Neural progenitor cell (in vitro differentiated cells): ENCODE measurements at regions not wholly inside any gene's neighbourhood (a gene's known extent, or its start where the extent isn't known, plus 50 kb on each side); places are given as distances from the start of the nearest gene placed in this dataset.

Experiments
- DNase-seq: peaks from one replicate; pipeline ENCODE4 v3.0.0-alpha.2; 2016; ENCODE audit warnings: low spot score
- H2AFZ ChIP-seq: fragments of 200-600 bp; sonication (generic); replicated peaks from 2 replicates; pipeline ENCODE4 v1.6.1; 2016; ENCODE audit warnings: antibody characterized with exemption
- H3F3A ChIP-seq: fragments of 200-600 bp; sonication (generic); 2 replicates; pipeline ENCODE4 v1.6.1; 2016; ENCODE audit warnings: antibody characterized with exemption, low read depth
- H3K27ac ChIP-seq: fragments of 200-600 bp; sonication (generic); 2 replicates; pipeline ENCODE4 v1.5.1; 2016; ENCODE audit warnings: mild to moderate bottlenecking
- H3K27me3 ChIP-seq: fragments of 200-600 bp; sonication (generic); 2 replicates; pipeline ENCODE4 v1.6.1; 2016; ENCODE audit warnings: mild to moderate bottlenecking, moderate library complexity
- H3K36me3 ChIP-seq: fragments of 200-600 bp; sonication (generic); 2 replicates; pipeline ENCODE4 v1.5.1; 2016
- H3K4me1 ChIP-seq: fragments of 200-600 bp; sonication (generic); 2 replicates; pipeline ENCODE4 v1.6.1; 2016; ENCODE audit warnings: mixed run types
- H3K4me2 ChIP-seq: fragments of 200-600 bp; sonication (generic); 2 replicates; pipeline ENCODE4 v1.6.1; 2016
- H3K4me3 ChIP-seq: fragments of 200-600 bp; sonication (generic); 2 replicates; pipeline ENCODE4 v1.5.1; 2016
- H3K79me2 ChIP-seq: fragments of 200-600 bp; sonication (generic); 2 replicates; pipeline ENCODE4 v1.6.1; 2016; ENCODE audit warnings: low read depth
- H3K9ac ChIP-seq: fragments of 200-600 bp; sonication (generic); 2 replicates; pipeline ENCODE4 v1.6.1; 2016
- H3K9me3 ChIP-seq: fragments of 200-600 bp; sonication (generic); 2 replicates; pipeline ENCODE4 v1.5.1; 2016; ENCODE audit warnings: low read depth
- H4K20me1 ChIP-seq: fragments of 200-600 bp; sonication (generic); 2 replicates; pipeline ENCODE4 v1.6.1; 2016; ENCODE audit warnings: low read depth
- H3K27ac Mint-ChIP-seq: 3 replicates; pipeline ENCODE4 v1.8.0; 2021; ENCODE audit warnings: mixed read lengths
- H3K27me3 Mint-ChIP-seq: 2 replicates; pipeline ENCODE4 v1.8.0; 2022; ENCODE audit warnings: low read depth, mild to moderate bottlenecking, inconsistent platforms, moderate library complexity, mixed read lengths; ENCODE audit not compliant: insufficient read depth
- H3K36me3 Mint-ChIP-seq: 3 replicates; pipeline ENCODE4 v1.8.0; 2021; ENCODE audit warnings: mixed read lengths
- H3K4me1 Mint-ChIP-seq: 3 replicates; pipeline ENCODE4 v1.8.0; 2021; ENCODE audit warnings: mixed read lengths
- H3K4me3 Mint-ChIP-seq: 3 replicates; pipeline ENCODE4 v1.8.0; 2021; ENCODE audit warnings: mild to moderate bottlenecking, moderate library complexity, mixed read lengths
- H3K9me3 Mint-ChIP-seq: 3 replicates; pipeline ENCODE4 v1.8.0; 2020; ENCODE audit warnings: mixed read lengths
- EZH2 ChIP-seq: fragments of 200-600 bp; sonication (generic); IDR thresholded peaks from 2 replicates; pipeline ENCODE4 v1.6.1; 2017; ENCODE audit warnings: antibody characterized with exemption, mild to moderate bottlenecking, moderate library complexity
- EZH2phosphoT487 ChIP-seq: fragments of 200-600 bp; sonication (generic); IDR thresholded peaks from 2 replicates; pipeline ENCODE4 v1.6.1; 2017; ENCODE audit warnings: antibody characterized with exemption
- TF ChIP-seq, protein P1 (sequence below): fragments of 200-600 bp; sonication (generic); IDR thresholded peaks from 2 replicates; pipeline ENCODE4 v1.5.1; 2017; ENCODE audit warnings: antibody characterized with exemption, mild to moderate bottlenecking

DNA sequence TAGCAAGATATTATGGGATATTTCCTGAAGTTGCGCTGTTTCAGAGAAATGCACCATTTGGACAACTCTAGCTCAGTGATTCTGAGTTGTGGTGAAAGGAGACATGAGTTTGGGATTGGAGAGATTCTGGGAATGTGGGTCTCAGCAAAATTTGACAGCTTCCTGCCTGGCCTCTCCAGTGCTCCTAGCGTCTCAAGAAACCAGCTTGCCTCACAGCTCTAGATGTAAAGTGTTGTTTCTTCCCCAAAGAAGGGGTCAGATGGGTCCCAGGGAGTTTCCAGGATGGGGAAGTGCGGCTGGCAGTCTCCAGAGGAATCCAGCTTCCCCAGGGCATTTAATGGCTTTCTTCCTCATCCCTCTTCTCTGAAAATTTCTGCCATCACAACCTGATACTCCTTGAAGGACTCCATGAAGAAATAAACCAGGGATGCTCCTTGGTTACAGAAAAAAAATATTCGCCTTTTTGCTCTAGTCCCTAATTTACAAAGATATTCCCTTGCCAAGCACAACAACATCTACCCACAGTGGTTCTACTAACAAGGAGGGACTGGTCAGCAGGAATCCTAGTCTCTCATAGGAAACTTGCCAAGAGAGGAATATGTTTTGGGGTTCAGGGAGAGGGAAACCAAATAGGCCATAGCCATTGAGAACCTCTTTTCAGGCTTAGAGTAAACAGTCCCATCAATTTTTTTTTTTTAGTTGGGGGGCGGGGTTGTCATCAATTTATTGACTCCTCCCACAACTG is 185.4 kb upstream of the E2F8 start:
- DNase-seq: no peak
- Histone ChIP-seq H3K36me3 (no peaks in the 10 kb centered on the region), H4K20me1 (no peaks in the 10 kb centered on the region), H3K79me2 (no peaks in the 10 kb centered on the region), H3F3A (peaks cover 16% of the 10 kb centered on the region), H3K27me3 (no peaks in the 10 kb centered on the region), H2AFZ (no peak overlapping the region), H3K27ac (no peak overlapping the region), H3K4me3 (no peak overlapping the region), H3K9me3 (no peaks in the 10 kb centered on the region), H3K4me1 (peaks cover 38% of the 10 kb centered on the region), H3K4me2 (no peak overlapping the region), H3K9ac (no peak overlapping the region)
- peaks cover 71% of the 10 kb centered on the region for H3K4me1 Mint-ChIP-seq
- no peaks in the 10 kb centered on the region for H3K9me3 Mint-ChIP-seq
- TF ChIP-seq EZH2phosphoT487 (no peak), EZH2 (no peak)
- TF ChIP-seq, protein P1, sequence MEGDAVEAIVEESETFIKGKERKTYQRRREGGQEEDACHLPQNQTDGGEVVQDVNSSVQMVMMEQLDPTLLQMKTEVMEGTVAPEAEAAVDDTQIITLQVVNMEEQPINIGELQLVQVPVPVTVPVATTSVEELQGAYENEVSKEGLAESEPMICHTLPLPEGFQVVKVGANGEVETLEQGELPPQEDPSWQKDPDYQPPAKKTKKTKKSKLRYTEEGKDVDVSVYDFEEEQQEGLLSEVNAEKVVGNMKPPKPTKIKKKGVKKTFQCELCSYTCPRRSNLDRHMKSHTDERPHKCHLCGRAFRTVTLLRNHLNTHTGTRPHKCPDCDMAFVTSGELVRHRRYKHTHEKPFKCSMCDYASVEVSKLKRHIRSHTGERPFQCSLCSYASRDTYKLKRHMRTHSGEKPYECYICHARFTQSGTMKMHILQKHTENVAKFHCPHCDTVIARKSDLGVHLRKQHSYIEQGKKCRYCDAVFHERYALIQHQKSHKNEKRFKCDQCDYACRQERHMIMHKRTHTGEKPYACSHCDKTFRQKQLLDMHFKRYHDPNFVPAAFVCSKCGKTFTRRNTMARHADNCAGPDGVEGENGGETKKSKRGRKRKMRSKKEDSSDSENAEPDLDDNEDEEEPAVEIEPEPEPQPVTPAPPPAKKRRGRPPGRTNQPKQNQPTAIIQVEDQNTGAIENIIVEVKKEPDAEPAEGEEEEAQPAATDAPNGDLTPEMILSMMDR: no peak
- H3K36me3 Mint-ChIP-seq: no peaks in the 10 kb centered on the region
- H3K27ac Mint-ChIP-seq: no peak overlapping the region
- peaks cover 2% of the 10 kb centered on the region for H3K27me3 Mint-ChIP-seq
- H3K4me3 Mint-ChIP-seq: no peak overlapping the region

DNA sequence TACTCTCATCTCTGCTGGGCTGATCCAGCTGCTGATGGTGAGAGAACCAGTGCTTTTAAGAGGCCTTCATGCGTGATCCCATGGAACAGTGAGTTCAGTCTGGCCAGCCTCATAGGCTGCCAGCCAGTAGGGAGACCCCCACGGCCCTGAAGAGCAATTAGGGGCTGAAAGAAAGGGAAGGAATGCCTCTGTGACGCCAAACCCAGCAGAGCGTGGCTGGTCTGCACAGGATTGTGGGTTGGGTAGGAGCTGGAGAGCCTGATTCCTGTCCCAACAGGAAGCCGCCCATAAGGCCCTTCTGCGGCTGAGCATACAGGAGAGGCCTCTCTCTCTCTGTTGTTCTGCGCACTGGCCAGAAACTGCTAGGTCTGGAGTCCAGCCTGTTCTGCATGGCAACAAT is 181.5 kb upstream of the E2F8 start:
- H3K36me3 ChIP-seq: no peaks in the 10 kb centered on the region
- H4K20me1 ChIP-seq: no peaks in the 10 kb centered on the region
- no peaks in the 10 kb centered on the region for H3K9me3 ChIP-seq
- peaks cover 9% of the 10 kb centered on the region for H3K4me1 ChIP-seq
- Mint-ChIP-seq H3K4me1 (peaks cover 48% of the 10 kb centered on the region), H3K27ac (peak overlapping the region; percentile 87), H3K27me3 (peaks cover 2% of the 10 kb centered on the region), H3K9me3 (peaks cover 3% of the 10 kb centered on the region), H3K36me3 (no peaks in the 10 kb centered on the region), H3K4me3 (no peak overlapping the region)
- no peak overlapping the region for H3K9ac ChIP-seq
- TF ChIP-seq EZH2: no peak
- TF ChIP-seq, protein P1: no peak
- no peak for TF ChIP-seq EZH2phosphoT487
- no peak overlapping the region for H3K4me2 ChIP-seq
- H3F3A ChIP-seq: peaks cover 5% of the 10 kb centered on the region
- H3K79me2 ChIP-seq: no peaks in the 10 kb centered on the region
- no peaks in the 10 kb centered on the region for H3K27me3 ChIP-seq
- no peak overlapping the region for H3K4me3 ChIP-seq
- peak; percentile 38 for DNase-seq
- no peak overlapping the region for H3K27ac ChIP-seq
- H2AFZ ChIP-seq: no peak overlapping the region

DNA sequence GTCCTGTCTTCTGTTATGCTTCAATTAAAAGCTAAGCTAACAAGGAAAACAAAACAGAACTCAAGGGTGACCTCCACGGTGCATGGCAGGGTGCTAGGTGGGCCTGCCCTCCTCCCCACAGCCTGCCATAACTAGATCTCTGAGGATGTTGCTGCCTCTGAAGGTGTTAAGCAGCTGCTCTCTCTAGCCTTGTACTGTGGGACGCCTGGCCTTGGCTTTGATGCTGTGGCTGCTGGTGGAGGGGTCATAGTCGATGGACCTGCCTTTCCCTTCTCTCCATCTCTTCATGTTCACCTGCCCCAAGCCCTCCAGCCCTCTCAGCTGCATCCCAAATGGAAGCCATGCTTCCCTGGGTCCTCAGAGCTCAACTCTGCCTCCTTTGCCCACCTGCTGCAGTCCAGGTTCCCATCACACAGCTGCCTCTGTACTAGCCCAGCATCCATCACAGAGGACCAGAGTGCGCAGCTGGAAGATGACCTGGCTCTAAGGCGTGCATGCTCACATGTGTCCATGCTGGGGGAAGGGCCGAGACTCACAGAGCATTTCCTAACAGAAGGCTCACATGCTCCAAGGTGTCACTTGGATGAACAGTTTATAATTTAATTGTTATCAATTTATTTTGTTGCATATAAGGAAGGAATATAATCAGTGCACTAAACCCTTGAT is 180.3 kb upstream of the E2F8 start:
- Histone ChIP-seq H3K9me3 (no peaks in the 10 kb centered on the region), H3F3A (no peaks in the 10 kb centered on the region), H3K9ac (no peak overlapping the region), H3K27ac (no peak overlapping the region), H3K79me2 (no peaks in the 10 kb centered on the region), H4K20me1 (no peaks in the 10 kb centered on the region), H3K36me3 (no peaks in the 10 kb centered on the region), H3K4me1 (no peaks in the 10 kb centered on the region), H3K27me3 (no peaks in the 10 kb centered on the region), H3K4me3 (no peak overlapping the region), H2AFZ (no peak overlapping the region), H3K4me2 (no peak overlapping the region)
- Mint-ChIP-seq H3K4me3 (no peak overlapping the region), H3K27ac (no peak overlapping the region), H3K27me3 (no peaks in the 10 kb centered on the region), H3K9me3 (peaks cover 13% of the 10 kb centered on the region), H3K36me3 (no peaks in the 10 kb centered on the region), H3K4me1 (peaks cover 37% of the 10 kb centered on the region)
- no peak for DNase-seq
- no peak for TF ChIP-seq EZH2
- no peak for TF ChIP-seq EZH2phosphoT487
- TF ChIP-seq, protein P1: no peak
